ENCODE measurements at regions not wholly inside any gene's neighbourhood (a gene's known extent, or its start where the extent isn't known, plus 50 kb on each side); places are given as distances from the start of the nearest gene placed in this dataset.
A peak's percentile ranks its signal among the peaks of the same experiment; 100 is the strongest.
"Not testable (repeated sequence)": the region's sequence is repeated elsewhere in the genome, so short reads cannot be mapped to it uniquely, and the experiment has no call there.

DNA sequence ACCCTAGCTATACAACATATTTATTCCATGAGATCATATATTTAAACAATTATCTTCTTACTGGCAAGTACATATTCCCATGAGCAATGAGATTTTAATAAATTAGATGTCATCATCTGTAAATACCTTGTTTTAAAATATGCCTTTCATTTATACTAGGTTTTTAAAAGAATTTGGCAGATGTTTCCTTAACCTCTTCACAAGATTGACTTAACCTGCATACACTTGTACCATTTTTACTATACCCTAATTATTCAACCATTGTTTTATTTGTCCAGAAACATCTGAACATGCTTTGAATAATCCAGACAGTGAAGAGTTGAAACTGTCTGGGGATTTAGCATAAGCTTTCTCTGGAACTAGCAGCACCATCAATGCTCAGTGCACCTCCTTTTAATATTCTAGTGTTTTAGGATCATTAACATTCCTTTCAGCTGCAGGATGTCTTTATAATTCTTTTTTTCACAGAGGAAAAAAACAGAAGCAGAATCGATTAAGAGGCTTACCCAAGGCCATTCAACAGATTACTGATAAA, 188.0 kb upstream of the TENT5A start:
- WGBS (ENCODE audit: insufficient coverage), result no CpG with 5 or more reads among the region's 1 CpG
- no peak overlapping the region for H3K4me3 ChIP-seq (ENCODE audit: low read length)
- H3K4me1 ChIP-seq (ENCODE audit: control insufficient read depth, insufficient read depth, low read length), result no peaks in the 10 kb centered on the region
- H3K36me3 ChIP-seq (ENCODE audit: control insufficient read depth, insufficient read depth, low read length), result no peaks in the 10 kb centered on the region
- H3K9me3 ChIP-seq (replicated peaks; ENCODE audit: control insufficient read depth, low read depth, low read length), result no peaks in the 10 kb centered on the region
- no peak for DNase-seq
- no peaks in the 10 kb centered on the region for H3K27me3 ChIP-seq (ENCODE audit: control insufficient read depth, insufficient read depth, low read length)
- no peak overlapping the region for H3K27ac ChIP-seq (ENCODE audit: low read length)

DNA sequence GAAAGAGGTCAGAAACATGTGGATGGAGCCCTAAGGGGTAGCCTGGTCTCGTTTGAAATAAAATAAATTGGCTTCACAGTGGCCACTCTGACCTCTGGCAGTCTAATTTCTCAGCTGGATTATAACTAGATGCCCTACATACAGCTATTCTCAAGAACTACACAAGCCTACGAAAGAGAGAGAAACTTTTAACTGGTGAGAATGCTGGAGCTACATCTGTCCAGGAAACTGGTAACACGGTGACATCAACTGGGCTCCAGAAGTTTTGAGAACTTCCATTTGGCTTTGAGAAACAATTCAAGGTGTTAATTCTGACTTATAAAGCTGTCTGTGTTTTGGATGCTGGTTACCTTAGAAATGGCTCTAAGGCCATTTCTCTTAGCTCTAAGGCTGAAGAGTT, 187.3 kb upstream of the TENT5A start:
- Histone ChIP-seq H3K27me3 (ENCODE audit: control insufficient read depth, insufficient read depth, low read length) (no peaks in the 10 kb centered on the region), H3K4me1 (ENCODE audit: control insufficient read depth, insufficient read depth, low read length) (no peaks in the 10 kb centered on the region), H3K36me3 (ENCODE audit: control insufficient read depth, insufficient read depth, low read length) (no peaks in the 10 kb centered on the region), H3K9me3 (replicated peaks; ENCODE audit: control insufficient read depth, low read depth, low read length) (no peaks in the 10 kb centered on the region), H3K27ac (ENCODE audit: low read length) (no peak overlapping the region), H3K4me3 (ENCODE audit: low read length) (no peak overlapping the region)
- DNase-seq, result no peak
- 67% methylated on average over 1 of the region's 3 CpGs for WGBS (ENCODE audit: insufficient coverage)

DNA sequence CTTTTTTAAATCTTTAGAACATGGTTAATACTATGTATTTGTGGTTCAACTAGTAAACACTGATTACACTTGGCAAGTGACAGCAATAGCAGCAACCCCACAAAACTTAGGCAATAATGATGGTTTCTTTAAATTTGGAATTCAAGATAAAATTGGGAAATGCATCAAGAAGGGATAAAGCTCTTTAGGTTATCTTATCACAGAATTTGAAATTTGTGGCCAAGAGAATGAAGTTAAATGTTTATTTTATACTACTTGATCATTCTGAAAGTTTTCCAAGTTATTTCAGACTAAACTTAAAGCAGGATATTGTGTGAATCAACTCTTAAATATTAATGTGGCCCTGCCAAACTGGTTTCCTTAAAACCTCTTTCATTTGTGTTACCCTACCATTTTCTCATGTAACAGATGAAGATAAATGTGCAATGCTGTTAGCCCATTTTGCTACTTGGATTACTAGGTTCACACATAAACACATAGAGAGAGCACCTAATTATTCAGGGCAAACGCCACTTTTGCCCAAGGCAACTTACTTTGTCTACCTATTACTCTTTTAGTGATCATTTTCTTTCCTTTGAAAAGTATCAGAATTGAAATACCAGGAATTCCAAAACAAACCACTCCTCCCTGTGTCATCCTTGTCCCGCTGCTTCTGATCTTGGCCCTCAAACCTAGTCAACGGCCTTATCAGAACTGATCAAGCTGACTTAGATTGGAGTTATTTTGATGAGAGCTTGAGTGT, 186.7 kb upstream of the TENT5A start:
- DNase-seq, result peak; percentile 35
- Histone ChIP-seq H3K4me3 (ENCODE audit: low read length) (no peak overlapping the region), H3K9me3 (replicated peaks; ENCODE audit: control insufficient read depth, low read depth, low read length) (no peaks in the 10 kb centered on the region), H3K4me1 (ENCODE audit: control insufficient read depth, insufficient read depth, low read length) (no peaks in the 10 kb centered on the region), H3K36me3 (ENCODE audit: control insufficient read depth, insufficient read depth, low read length) (no peaks in the 10 kb centered on the region), H3K27ac (ENCODE audit: low read length) (no peak overlapping the region), H3K27me3 (ENCODE audit: control insufficient read depth, insufficient read depth, low read length) (no peaks in the 10 kb centered on the region)
- 67% methylated on average over 1 of the region's 3 CpGs for WGBS (ENCODE audit: insufficient coverage)

DNA sequence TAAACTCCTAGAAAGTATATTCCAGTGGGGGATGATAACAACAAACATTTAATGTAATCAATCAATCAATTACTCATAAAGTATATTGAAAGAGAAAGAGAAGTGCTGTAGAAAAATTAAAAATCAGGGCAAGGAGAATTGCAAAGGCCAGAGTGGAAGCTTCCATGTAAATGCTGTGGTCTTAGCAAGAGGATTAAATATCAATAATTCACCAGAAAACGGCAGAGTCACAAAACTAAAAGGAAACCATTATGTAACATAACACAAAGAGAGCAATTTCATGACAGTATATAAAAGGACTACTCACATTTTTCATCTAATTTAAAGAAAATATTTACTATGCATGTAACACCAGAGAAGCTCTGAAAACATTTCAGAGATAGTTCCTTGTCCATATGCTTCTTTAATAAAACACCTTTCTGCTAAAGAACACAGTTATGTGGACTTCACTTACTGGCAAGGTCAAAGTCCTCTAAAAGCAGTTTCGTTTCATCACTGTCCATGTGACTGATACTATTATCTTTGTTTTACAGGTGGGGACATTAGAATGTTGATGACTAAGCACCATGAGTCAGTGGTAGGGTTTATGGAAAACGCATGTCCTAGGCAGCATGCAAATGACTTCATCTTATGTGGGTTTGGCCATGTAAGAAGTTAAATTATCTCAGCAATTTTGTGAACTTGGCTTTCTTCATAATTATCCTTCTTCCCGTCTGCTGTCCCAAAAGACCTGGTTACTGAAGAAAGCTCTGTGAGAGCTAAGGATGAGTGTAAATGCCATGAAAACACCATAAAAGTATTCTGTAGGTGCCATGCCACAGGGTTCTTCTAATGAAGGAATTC, 185.8 kb upstream of the TENT5A start:
- Histone ChIP-seq H3K36me3 (ENCODE audit: control insufficient read depth, insufficient read depth, low read length) (no peaks in the 10 kb centered on the region), H3K27me3 (ENCODE audit: control insufficient read depth, insufficient read depth, low read length) (no peaks in the 10 kb centered on the region), H3K27ac (ENCODE audit: low read length) (no peak overlapping the region), H3K4me1 (ENCODE audit: control insufficient read depth, insufficient read depth, low read length) (no peaks in the 10 kb centered on the region), H3K4me3 (ENCODE audit: low read length) (no peak overlapping the region), H3K9me3 (replicated peaks; ENCODE audit: control insufficient read depth, low read depth, low read length) (no peaks in the 10 kb centered on the region)
- WGBS (ENCODE audit: insufficient coverage), result 80% methylated on average over 1 of the region's 4 CpGs
- DNase-seq, result peak; percentile 56

DNA sequence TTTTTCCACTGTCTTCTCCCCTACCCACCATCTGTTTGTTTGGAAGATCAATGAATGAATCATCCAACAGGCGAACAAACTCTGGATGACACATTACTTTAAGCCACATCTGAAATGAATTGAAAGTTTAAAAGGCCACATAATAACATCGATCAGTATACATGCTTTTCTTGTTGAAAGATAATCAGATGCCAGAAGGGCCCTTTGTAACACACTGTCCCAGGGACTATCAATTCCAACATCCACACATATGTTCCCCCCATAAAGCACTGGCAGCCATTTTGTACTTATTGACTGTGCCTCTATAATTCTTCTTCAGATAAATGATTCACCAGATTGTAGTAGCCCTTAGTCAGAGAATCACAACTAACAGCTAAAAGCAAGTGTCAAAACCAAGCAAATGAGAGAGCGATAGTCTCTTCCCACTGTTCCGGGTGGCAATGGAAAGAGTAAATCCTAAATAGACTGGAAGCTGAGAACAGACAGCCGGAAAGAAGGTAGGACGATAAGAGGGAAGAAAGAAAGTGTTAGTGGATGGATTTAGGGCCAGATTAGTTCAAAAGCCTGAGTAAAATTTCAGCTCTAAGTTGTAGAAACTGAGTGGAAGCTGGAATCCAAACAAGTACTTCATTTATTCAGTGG, 184.9 kb upstream of the TENT5A start:
- 88% methylated on average over 3 of the region's 6 CpGs for WGBS (ENCODE audit: insufficient coverage)
- DNase-seq, result peak; percentile 68
- H3K27me3 ChIP-seq (ENCODE audit: control insufficient read depth, insufficient read depth, low read length), result no peaks in the 10 kb centered on the region
- H3K27ac ChIP-seq (ENCODE audit: low read length), result no peak overlapping the region
- H3K4me1 ChIP-seq (ENCODE audit: control insufficient read depth, insufficient read depth, low read length), result no peaks in the 10 kb centered on the region
- H3K9me3 ChIP-seq (replicated peaks; ENCODE audit: control insufficient read depth, low read depth, low read length), result no peaks in the 10 kb centered on the region
- H3K4me3 ChIP-seq (ENCODE audit: low read length), result no peak overlapping the region
- no peaks in the 10 kb centered on the region for H3K36me3 ChIP-seq (ENCODE audit: control insufficient read depth, insufficient read depth, low read length)

DNA sequence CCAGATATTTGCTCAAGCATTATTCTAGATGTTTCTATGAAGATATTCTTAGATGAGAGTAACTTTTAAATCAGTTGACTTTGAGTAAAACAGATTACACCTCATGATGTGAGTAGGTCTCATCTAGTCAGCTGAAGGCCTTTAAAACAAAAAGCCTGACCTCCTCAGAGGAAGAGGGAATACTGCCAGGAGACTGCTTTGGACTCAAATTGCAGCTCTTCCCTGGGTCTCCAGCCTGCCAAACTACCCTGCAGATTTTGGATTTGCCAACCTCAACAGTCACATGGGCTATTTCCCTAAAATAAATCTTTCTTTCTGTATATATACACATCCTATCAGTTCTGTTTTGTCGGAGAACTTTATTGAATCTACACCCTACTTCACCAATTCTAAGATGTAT, 182.5 kb upstream of the TENT5A start:
- no peak overlapping the region for H3K4me3 ChIP-seq (ENCODE audit: low read length)
- H3K9me3 ChIP-seq (replicated peaks; ENCODE audit: control insufficient read depth, low read depth, low read length), result no peaks in the 10 kb centered on the region
- no CpG with 5 or more reads among the region's 1 CpG for WGBS (ENCODE audit: insufficient coverage)
- no peaks in the 10 kb centered on the region for H3K36me3 ChIP-seq (ENCODE audit: control insufficient read depth, insufficient read depth, low read length)
- H3K27me3 ChIP-seq (ENCODE audit: control insufficient read depth, insufficient read depth, low read length), result no peaks in the 10 kb centered on the region
- H3K4me1 ChIP-seq (ENCODE audit: control insufficient read depth, insufficient read depth, low read length), result no peaks in the 10 kb centered on the region
- H3K27ac ChIP-seq (ENCODE audit: low read length), result no peak overlapping the region
- DNase-seq, result no peak

DNA sequence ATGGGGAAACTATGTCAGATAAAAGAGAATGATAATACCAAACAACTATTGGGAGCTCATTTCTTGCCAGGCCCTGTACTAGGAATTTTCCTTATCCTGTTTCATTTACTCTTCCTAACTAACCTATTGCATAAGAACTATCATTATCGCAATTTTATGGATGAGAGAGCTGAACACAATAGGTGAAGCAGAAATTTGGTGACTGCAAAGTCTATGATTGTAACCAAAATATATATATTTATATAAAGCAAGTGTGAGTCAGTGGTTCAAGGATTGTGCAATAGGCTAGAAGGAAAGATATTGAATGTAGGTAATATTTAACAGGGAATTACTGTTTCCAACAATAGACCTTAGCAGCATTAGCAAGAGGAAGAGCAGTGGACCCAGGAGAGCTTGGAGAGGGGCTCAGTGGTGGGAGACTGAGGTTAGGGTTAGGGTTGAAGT, 181.1 kb upstream of the TENT5A start:
- no peaks in the 10 kb centered on the region for H3K4me1 ChIP-seq (ENCODE audit: control insufficient read depth, insufficient read depth, low read length)
- H3K27me3 ChIP-seq (ENCODE audit: control insufficient read depth, insufficient read depth, low read length), result no peaks in the 10 kb centered on the region
- H3K27ac ChIP-seq (ENCODE audit: low read length), result no peak overlapping the region
- no CpG with 5 or more reads among the region's 1 CpG for WGBS (ENCODE audit: insufficient coverage)
- H3K4me3 ChIP-seq (ENCODE audit: low read length), result no peak overlapping the region
- no peaks in the 10 kb centered on the region for H3K36me3 ChIP-seq (ENCODE audit: control insufficient read depth, insufficient read depth, low read length)
- no peaks in the 10 kb centered on the region for H3K9me3 ChIP-seq (replicated peaks; ENCODE audit: control insufficient read depth, low read depth, low read length)
- DNase-seq, result no peak

DNA sequence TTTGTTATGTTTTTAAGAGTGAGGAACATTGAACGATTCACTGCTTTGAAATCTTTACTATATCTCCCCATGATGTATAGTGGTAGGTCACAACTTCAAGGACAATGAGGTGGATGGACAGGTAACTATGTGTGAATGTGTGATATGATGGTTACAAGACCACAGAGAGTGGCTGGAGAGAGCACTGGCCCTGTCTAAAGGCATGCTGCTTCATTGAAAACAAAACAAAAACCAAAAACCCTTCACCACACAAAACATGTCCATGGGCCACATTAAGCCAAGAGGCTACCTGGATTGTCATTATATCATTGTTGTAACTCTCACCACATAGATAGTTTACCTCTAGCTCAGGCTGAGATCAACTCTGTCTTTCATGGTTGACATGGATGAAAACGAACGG, 180.6 kb upstream of the TENT5A start:
- DNase-seq, result no peak
- Histone ChIP-seq H3K36me3 (ENCODE audit: control insufficient read depth, insufficient read depth, low read length) (no peaks in the 10 kb centered on the region), H3K27ac (ENCODE audit: low read length) (no peak overlapping the region), H3K9me3 (replicated peaks; ENCODE audit: control insufficient read depth, low read depth, low read length) (no peaks in the 10 kb centered on the region), H3K4me1 (ENCODE audit: control insufficient read depth, insufficient read depth, low read length) (no peaks in the 10 kb centered on the region), H3K4me3 (ENCODE audit: low read length) (no peak overlapping the region), H3K27me3 (ENCODE audit: control insufficient read depth, insufficient read depth, low read length) (no peaks in the 10 kb centered on the region)
- WGBS (ENCODE audit: insufficient coverage), result no CpG with 5 or more reads among the region's 3 CpGs

DNA sequence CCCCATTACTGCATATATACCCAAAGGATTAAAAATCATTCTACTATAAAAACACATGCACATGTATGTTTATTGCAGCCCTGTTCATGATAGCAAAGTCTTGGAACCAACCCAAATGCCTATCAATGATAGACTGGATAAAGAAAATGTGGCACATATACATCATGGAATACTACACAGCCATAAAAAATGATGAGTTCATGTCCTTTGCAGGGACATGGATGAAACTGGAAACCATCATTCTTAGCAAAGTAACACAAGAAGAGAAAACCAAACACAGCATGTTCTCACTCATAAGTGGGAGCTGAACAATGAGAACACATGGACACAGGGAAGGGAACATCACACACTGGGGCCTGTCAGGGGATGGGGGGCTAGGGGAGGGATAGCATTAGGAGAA, 180.0 kb upstream of the TENT5A start:
- not testable (repeated sequence) for H3K27ac ChIP-seq (ENCODE audit: low read length); H3K4me3 ChIP-seq (ENCODE audit: low read length); H3K9me3 ChIP-seq (replicated peaks; ENCODE audit: control insufficient read depth, low read depth, low read length); H3K36me3 ChIP-seq (ENCODE audit: control insufficient read depth, insufficient read depth, low read length); H3K4me1 ChIP-seq (ENCODE audit: control insufficient read depth, insufficient read depth, low read length); H3K27me3 ChIP-seq (ENCODE audit: control insufficient read depth, insufficient read depth, low read length); DNase-seq

DNA sequence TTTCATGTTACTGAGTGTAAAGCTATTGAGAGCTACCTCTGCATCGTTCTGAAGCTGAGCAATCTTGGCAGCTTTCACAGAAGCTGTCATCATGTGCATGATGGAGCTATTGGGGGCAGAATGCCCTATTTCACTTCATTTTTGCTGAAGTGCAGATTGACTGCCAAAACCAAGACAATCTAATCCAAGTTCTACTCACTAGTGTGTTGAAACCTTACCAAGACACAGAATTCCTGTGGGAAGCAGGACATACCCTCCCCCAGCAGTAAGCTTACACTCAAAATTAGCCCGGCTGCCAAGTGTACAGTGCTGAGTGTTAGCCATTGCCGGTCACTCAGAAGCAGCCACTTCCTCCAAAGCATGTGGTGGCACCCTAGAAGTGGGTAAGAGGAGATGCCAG, 177.3 kb upstream of the TENT5A start:
- no peak for DNase-seq
- Histone ChIP-seq H3K4me1 (ENCODE audit: control insufficient read depth, insufficient read depth, low read length) (no peaks in the 10 kb centered on the region), H3K9me3 (replicated peaks; ENCODE audit: control insufficient read depth, low read depth, low read length) (no peaks in the 10 kb centered on the region), H3K27me3 (ENCODE audit: control insufficient read depth, insufficient read depth, low read length) (no peaks in the 10 kb centered on the region), H3K27ac (ENCODE audit: low read length) (no peak overlapping the region), H3K4me3 (ENCODE audit: low read length) (no peak overlapping the region), H3K36me3 (ENCODE audit: control insufficient read depth, insufficient read depth, low read length) (no peaks in the 10 kb centered on the region)
- WGBS (ENCODE audit: insufficient coverage), result 60% methylated on average over 1 of the region's 3 CpGs

Data from muscle of leg (tissue), 3 donors.